Stimulated activated CD8-positive, alpha-beta memory T cell treated with anti-CD3 and anti-CD28 coated beads, Interleukin-4, amount 100 ng/mL, for 24 hours (primary cell): ENCODE measurements at regions not wholly inside any gene's neighbourhood (a gene's known extent, or its start where the extent isn't known, plus 50 kb on each side); places are given as distances from the start of the nearest gene placed in this dataset.
"Not testable (repeated sequence)": the region's sequence is repeated elsewhere in the genome, so short reads cannot be mapped to it uniquely, and the experiment has no call there.

ENCODE experiments used
- DNase-seq: peaks from one replicate; pipeline ENCODE4 v3.0.0-alpha.2; 2020; ENCODE audit warnings: low read depth

- DNase-seq = no peak
These were observed 131.9 kb upstream of the PCGF5 start for GRCh38 chr10:91088300-91089140.

DNA sequence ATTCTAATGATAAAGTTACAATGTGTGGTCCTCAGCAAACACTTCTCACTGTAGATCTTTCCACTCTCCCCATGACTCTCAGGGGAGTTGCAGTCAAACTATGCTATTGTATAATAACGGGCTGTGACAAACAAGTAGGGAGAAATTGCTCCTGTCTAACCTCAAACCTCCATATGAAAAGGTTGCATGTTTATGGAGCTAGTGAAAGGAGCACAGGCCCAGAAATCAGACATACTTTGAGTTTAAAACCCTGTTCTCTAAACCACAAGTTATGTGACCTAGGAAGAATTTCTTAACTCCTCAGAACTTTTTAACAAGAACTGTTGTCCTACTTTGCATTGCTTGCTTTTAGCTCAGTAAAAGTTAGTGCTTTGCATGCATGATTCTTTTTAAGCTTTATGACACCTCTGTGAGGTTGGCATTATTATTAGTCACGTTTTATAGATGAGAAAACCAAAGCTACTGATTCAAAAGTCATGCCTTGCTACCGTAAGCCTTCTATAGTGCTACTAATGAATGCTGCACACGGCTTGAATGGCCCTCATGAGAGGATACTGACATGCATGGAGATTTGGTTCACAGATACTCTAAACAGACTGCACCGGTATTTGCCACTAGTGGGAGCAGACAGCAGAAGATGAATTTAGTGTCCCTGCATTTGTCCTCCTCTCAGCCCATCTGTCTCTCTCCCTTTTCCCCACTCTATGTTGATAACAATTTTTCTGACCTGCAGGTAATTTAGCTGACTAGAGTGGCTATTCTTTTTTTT is 129.5 kb upstream of the PCGF5 start:
- no peak for DNase-seq

GRCh38 chr10:91091780-91092179 is 128.7 kb upstream of the PCGF5 start:
- DNase-seq = no peak

DNA sequence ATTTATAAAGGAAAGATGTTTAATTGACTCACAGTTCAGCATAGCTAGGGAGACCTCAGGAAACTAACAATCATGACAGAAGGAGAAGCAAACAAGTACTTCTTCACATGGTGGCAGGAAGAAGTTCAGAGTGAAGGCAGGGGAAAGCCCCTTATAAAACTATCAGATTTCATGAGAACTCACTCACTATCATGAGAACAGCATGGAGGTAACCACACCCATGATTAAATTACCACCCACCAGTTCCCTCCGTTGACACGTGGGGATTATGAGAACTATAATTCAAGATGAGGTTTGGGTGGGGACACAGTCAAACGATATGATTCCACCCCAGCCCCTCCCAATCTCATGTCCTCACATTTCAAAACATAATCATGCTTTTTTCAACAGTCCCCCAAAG is 124.2 kb upstream of the PCGF5 start:
- DNase-seq = peak; percentile 5

DNA sequence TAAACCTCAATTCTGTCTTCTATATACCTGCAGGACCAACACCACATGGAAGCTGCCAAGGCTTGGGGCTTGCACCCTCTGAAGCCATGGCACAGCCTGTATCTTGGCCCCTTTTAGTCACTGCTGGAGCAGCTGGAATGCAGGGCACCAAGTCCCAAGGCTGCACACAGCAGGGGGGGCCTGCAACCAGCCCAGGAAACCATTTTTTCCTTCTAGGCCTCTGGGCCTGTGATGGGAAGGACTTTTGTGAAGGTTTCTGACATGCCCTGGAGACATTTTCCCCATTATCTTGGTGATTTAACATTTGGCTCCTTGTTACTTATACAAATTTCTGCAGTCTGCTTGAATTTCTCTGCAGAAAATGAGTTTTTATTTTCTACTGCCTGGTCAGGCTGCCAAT is 123.2 kb upstream of the PCGF5 start:
- DNase-seq = no peak

DNA sequence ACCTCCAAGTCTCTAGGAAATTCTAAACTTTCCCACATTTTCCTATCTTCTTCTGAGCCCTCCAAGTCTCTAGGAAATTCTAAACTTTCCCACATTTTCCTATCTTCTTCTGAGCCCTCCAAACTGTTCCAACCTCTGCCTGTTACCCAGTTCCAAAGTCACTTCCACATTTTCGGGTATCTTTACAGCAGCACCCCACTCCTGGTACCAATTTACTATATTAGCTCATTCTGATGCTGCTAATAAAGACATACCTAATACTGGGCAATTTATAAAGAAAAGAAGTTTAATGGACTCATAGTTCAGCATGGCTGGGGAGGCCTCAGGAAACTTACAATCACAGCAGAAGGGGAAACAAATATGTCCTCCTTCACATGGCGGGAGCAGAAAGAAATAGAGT is 122.4 kb upstream of the PCGF5 start:
- not testable (repeated sequence) for DNase-seq

DNA sequence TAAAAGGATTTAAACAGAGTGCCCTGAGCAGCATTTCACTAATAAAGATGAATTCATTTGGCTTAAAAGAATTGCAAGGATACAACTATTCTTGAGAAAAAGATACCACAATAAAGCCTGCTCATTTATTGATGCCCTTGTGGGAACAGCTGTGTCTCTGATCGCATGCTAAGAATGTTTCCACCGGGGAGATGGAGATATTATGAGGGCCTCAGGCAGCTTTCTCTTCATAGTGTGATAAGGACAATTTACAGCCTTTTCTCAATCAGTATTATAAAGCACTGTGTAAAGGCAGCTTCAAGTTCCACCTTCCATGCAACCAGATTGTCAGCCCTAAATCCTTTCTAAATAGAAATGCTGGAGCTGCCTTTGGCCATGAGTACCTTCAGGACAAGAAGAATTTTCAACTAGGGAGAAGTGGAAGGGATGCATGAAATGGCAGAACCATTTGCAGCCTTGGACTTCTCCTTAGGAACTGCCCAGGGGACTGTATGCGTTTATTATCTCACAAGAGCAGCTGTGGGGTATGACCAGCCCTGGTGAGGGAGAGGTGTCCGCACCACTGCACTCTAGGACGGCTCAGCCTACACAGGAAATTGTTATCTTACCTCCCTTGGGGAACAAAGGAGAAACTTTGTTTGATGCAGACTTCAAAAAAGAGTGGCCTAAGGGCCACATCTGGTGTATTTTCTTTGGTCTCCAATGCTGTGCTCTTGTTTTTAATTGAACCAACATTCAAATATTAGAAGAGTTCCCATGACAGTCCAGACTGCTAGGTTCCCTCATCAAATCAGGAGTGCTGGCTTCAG is 116.9 kb upstream of the PCGF5 start:
- DNase-seq = no peak

- DNase-seq = no peak
These were observed 116.0 kb upstream of the PCGF5 start for GRCh38 chr10:91104193-91105041.

DNA sequence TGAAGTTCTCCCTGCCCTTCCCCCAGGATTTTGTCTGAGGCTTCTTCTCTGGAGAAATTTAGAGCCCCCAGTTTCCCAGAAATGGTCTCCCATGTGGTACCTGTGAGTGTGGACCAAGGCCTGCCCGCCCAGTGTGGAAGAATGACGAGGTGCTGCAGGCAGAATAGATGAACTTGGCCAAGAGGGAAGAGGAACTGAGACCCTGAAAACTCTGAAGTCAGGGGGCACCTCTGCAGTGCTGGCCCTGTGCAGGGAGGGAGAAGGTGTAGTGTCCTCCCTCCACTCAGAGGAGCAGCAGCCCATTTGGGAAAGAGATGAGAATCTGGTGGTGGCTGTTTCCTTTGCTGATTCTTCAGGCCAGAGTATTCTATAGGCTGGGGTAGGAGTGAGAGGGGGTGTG is 115.2 kb upstream of the PCGF5 start:
- DNase-seq = no peak

- DNase-seq = no peak
These were observed 111.6 kb upstream of the PCGF5 start for GRCh38 chr10:91108820-91109219.

DNA sequence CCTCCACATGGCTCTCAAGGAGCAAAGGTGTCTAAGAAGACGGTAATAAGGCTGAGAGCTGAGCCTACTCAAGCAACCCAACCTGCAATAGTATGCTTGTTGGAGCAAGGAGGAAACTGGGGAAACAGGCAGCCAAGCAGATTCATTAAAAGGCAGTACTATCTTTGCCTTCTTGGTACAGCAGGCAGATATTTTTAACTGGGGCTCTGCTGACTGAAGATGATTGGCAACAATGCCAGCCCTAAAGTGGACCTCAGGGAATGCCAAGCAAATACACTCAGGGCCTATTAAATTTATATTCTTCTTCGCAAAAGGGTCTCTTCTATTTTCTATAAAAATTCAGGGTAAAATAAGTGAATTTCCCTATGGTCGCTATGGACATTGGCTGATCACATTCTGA is 109.4 kb upstream of the PCGF5 start:
- no peak for DNase-seq

DNA sequence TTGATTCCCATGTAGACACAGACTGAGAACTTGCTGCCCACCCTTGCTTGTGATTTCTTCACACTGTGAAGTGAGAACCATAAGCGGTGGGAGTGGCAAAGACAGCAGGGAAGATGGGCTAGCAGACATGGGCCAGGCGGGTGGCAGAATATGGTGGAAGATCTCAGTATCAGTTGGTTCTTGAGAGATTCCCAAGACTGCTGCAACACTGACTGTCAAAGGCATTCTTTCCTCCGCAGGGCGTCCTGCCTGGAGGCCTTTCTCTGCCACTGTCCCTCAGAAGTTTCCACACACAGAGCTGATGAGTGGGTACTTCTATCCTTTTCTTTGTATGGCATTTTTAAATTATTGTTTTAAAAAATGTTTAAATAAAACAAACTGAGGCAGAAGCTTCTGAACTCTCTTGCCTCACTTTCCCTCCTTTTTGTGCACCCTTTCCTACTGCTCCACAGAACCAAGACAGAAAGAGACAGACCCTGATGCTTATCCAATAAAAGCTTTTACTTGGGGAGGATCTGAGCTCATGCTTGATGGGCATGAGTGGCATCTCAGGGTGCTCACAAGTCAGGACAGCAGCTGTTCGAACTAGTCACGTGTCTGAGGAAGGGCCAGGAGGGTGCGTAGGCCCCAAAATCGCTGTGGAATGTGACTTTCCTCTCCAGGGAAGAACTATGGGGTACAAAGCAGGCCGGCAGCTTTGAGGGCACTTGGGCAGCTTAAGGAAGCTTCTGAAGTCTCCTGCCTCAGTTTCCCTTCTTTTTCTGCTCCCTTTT is 104.7 kb upstream of the PCGF5 start:
- DNase-seq = no peak

GRCh38 chr10:91117505-91117904 is 103.0 kb upstream of the PCGF5 start:
- DNase-seq = no peak

DNA sequence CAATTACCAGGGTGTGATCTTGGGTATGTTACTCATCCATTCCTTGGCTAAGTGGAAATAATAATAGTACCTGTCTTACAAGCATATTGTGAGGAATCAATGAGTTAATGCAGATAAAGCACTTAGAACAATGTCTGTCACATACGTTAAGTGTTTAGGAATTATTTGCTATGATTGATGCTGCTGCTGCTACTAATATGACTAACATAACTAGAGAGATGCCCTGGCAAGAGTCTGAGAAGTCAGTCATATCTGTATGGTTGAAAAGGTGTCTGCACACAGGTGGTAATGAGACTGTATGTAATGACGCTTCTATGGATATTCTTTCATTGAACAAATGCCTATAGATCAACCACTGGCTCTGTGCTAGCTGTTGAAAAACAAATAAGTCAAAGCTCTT is 100.1 kb upstream of the PCGF5 start:
- DNase-seq = no peak

- no peak for DNase-seq
These were observed 97.2 kb upstream of the PCGF5 start for GRCh38 chr10:91123261-91123660.

- DNase-seq = no peak
These were observed 96.4 kb upstream of the PCGF5 start for GRCh38 chr10:91124016-91124415.

DNA sequence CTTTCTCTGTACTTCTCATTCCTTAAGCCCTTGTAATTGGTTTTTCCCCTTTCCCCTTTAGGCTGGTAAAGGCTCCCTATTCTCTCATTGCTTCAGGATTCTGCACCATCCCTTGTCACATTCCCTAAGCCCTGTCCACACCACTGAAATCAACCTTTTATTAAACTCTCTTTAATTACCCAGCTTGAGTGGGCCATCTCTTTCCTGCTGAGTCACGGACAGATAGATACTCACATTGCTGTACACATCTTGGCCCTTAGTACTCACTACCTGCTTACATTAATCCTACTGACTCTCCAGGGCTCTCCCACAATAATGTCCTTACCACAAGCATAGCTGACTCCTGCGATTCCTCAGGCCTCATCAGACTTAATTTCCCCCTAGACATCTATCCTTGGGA is 94.0 kb upstream of the PCGF5 start:
- DNase-seq = no peak

DNA sequence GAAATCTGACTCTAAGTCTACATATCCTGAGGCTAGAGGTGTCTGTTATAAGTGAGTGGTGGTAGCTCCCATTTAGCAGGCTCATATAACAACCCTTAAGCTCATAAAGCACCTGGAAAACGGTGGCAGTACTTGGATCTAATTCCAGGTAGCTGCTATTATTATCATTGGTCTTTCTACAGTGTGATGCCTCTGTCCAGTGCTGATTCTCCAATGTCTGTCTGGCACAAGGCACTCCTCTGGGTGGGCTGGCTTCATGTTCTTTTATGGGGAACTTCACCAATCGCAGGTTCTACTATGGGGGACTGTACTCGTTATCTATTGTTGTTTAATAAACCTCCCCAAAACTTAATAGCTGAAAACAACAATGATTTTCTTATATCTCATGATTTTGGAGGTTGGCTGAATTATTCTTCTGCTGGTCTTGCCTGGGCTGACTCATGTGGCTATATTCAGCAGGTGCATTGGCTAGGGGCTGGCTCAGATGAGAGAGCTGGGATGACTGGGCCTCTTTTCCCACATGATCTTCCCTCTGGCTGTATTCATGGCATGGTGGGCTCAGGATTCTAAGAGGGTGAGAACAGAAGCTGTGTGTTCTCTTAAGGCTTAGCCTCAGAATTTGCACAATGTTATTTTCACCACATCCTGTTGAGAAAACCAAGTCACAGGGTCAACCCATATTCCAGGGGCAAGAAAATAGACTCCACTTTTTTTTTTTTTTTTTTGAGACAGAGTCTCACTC is 93.0 kb upstream of the PCGF5 start:
- DNase-seq = no peak

- DNase-seq = no peak
These were observed 85.3 kb upstream of the PCGF5 start for GRCh38 chr10:91135113-91135512.

DNA sequence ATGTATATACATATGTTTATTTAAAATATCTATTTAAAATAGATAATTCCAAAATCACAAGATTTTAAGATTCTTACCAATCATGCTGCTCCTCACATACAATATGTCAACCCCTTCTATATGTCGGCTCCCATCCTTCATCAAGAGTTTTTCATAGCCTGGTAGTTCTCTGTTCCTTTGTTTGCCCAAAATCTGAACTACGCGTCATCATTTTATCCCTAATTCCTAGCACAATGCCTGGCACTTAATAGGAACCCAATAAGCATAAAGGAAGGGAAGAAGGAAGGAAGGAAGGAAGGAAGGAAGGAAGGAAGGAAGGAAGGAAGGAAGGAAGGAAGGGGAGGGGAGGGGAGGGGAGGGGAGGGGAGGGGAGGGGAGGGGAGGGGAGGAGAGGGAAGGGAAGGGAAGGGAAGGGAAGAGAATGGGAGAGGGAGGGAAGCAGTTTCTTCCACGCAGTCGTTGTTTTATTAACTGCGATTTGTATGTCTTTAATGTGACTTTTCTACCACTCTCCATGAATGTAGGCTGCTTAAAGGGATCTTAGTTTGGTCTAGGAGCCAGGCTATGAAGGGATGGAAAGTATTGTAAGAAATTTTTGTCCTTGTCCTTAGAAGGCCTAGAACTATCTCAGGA is 83.3 kb upstream of the PCGF5 start:
- DNase-seq = no peak
